Gastroesophageal sphincter (tissue), 3 donors: ENCODE measurements at regions not wholly inside any gene's neighbourhood (a gene's known extent, or its start where the extent isn't known, plus 50 kb on each side); places are given as distances from the start of the nearest gene placed in this dataset.

Experiments
- POLR2A ChIP-seq, 2 donors: fragments of 450-650 bp; IDR thresholded peaks; one replicate each; pipeline ENCODE4 v1.6.1; 2017; ENCODE audit warnings: antibody characterized with exemption in 2 of 2, mild to moderate bottlenecking in 2 of 2, moderate library complexity in 1 of 2
- TF ChIP-seq, protein P1 (sequence below), 4 experiments: fragments of 200-600 bp in 2 of 4; fragments of 450-650 bp in 2 of 4; sonication (generic) in 1 of 4; IDR thresholded peaks; one replicate each; pipeline ENCODE4 v1.5.1; 2017 to 2019; ENCODE audit warnings: antibody characterized with exemption in 4 of 4, mild to moderate bottlenecking in 2 of 4, moderate library complexity in 2 of 4

GRCh38 chrX:26445288-26445687 is 229.3 kb downstream of the MAGEB5 start:
- TF ChIP-seq, protein P1, sequence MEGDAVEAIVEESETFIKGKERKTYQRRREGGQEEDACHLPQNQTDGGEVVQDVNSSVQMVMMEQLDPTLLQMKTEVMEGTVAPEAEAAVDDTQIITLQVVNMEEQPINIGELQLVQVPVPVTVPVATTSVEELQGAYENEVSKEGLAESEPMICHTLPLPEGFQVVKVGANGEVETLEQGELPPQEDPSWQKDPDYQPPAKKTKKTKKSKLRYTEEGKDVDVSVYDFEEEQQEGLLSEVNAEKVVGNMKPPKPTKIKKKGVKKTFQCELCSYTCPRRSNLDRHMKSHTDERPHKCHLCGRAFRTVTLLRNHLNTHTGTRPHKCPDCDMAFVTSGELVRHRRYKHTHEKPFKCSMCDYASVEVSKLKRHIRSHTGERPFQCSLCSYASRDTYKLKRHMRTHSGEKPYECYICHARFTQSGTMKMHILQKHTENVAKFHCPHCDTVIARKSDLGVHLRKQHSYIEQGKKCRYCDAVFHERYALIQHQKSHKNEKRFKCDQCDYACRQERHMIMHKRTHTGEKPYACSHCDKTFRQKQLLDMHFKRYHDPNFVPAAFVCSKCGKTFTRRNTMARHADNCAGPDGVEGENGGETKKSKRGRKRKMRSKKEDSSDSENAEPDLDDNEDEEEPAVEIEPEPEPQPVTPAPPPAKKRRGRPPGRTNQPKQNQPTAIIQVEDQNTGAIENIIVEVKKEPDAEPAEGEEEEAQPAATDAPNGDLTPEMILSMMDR (IDR thresholded peaks at IDR 0.05): no peak
- TF ChIP-seq POLR2A (IDR thresholded peaks at IDR 0.05): no peak
